ENCODE measurements at regions not wholly inside any gene's neighbourhood (a gene's known extent, or its start where the extent isn't known, plus 50 kb on each side); places are given as distances from the start of the nearest gene placed in this dataset.

- H3K9me3 ChIP-seq (ENCODE audit: severe bottlenecking), result no peaks in the 10 kb centered on the region
- no peak for DNase-seq
- H3K27me3 ChIP-seq (ENCODE audit: insufficient read depth, low read depth, severe bottlenecking), result peaks cover 20% of the 10 kb centered on the region
- no peaks in the 10 kb centered on the region for H3K36me3 ChIP-seq
- TF ChIP-seq CTCF (IDR thresholded peaks at IDR 0.05; ENCODE audit: low read depth, low read length), result no peak
- no peak overlapping the region for H3K4me3 ChIP-seq (ENCODE audit: low read depth, low read length)
- H3K27ac ChIP-seq, result no peak overlapping the region
These were observed 1339.2 kb downstream of the AACS start for GRCh38 chr12:126404293-126404881.

GRCh38 chr12:126418400-126418799 is 1353.2 kb downstream of the AACS start:
- DNase-seq, result no peak
- Histone ChIP-seq H3K4me3 (ENCODE audit: low read depth, low read length) (no peak overlapping the region), H3K27me3 (ENCODE audit: insufficient read depth, low read depth, severe bottlenecking) (peaks cover 27% of the 10 kb centered on the region), H3K36me3 (no peaks in the 10 kb centered on the region), H3K9me3 (ENCODE audit: severe bottlenecking) (no peaks in the 10 kb centered on the region), H3K27ac (no peak overlapping the region)
- TF ChIP-seq CTCF (IDR thresholded peaks at IDR 0.05; ENCODE audit: low read depth, low read length), result no peak

GRCh38 chr12:126419131-126419530 is 1353.9 kb downstream of the AACS start:
- DNase-seq, result no peak
- H3K9me3 ChIP-seq (ENCODE audit: severe bottlenecking), result no peaks in the 10 kb centered on the region
- no peak overlapping the region for H3K27ac ChIP-seq

GRCh38 chr12:126424696-126425095 is 1359.5 kb downstream of the AACS start:
- Histone ChIP-seq H3K27me3 (ENCODE audit: insufficient read depth, low read depth, severe bottlenecking) (peaks cover 28% of the 10 kb centered on the region), H3K27ac (no peak overlapping the region), H3K9me3 (ENCODE audit: severe bottlenecking) (no peaks in the 10 kb centered on the region), H3K4me3 (ENCODE audit: low read depth, low read length) (no peak overlapping the region), H3K36me3 (no peaks in the 10 kb centered on the region)
- TF ChIP-seq CTCF (IDR thresholded peaks at IDR 0.05; ENCODE audit: low read depth, low read length), result no peak
- no peak for DNase-seq

More at GRCh38 chr12:126419131-126419530, 1353.9 kb downstream of the AACS start:
- H3K27me3 ChIP-seq (ENCODE audit: insufficient read depth, low read depth, severe bottlenecking), result peaks cover 27% of the 10 kb centered on the region
- TF ChIP-seq CTCF (IDR thresholded peaks at IDR 0.05; ENCODE audit: low read depth, low read length), result no peak
- no peak overlapping the region for H3K4me3 ChIP-seq (ENCODE audit: low read depth, low read length)
- no peaks in the 10 kb centered on the region for H3K36me3 ChIP-seq

GRCh38 chr12:126425264-126425663 is 1360.0 kb downstream of the AACS start:
- Histone ChIP-seq H3K27me3 (ENCODE audit: insufficient read depth, low read depth, severe bottlenecking) (peaks cover 28% of the 10 kb centered on the region), H3K4me3 (ENCODE audit: low read depth, low read length) (no peak overlapping the region), H3K36me3 (no peaks in the 10 kb centered on the region), H3K27ac (no peak overlapping the region), H3K9me3 (ENCODE audit: severe bottlenecking) (no peaks in the 10 kb centered on the region)
- TF ChIP-seq CTCF (IDR thresholded peaks at IDR 0.05; ENCODE audit: low read depth, low read length), result no peak
- no peak for DNase-seq

- H3K4me3 ChIP-seq (ENCODE audit: low read depth, low read length), result no peak overlapping the region
- H3K36me3 ChIP-seq, result no peaks in the 10 kb centered on the region
- H3K9me3 ChIP-seq (ENCODE audit: severe bottlenecking), result no peaks in the 10 kb centered on the region
- peaks cover 25% of the 10 kb centered on the region for H3K27me3 ChIP-seq (ENCODE audit: insufficient read depth, low read depth, severe bottlenecking)
- no peak overlapping the region for H3K27ac ChIP-seq
- TF ChIP-seq CTCF (IDR thresholded peaks at IDR 0.05; ENCODE audit: low read depth, low read length), result no peak
- no peak for DNase-seq
These were observed 1363.5 kb downstream of the AACS start for GRCh38 chr12:126428769-126429168.
